ENCODE measurements at regions not wholly inside any gene's neighbourhood (a gene's known extent, or its start where the extent isn't known, plus 50 kb on each side); places are given as distances from the start of the nearest gene placed in this dataset.

DNA sequence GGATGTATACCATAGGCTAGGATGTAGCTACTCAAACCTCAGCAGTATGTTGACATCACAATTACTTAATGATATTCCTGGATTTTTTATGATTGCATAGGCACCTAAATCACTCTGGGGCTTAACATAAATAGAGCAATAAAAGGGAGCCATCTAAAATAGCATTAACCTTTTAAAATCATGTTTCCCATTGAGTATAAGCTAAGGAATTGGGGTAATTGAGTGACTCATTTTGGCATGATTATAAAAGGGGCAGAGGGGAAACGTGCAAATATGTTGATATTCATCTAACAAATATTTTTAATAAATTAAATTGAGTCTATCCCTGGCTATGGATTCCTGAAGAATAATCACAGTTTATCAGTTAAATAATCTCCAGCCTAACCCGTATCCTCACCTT is 74.0 kb upstream of the ADGRF1 start:
- Histone ChIP-seq H3K9me3 (ENCODE audit: control insufficient read depth, low read length) (no peaks in the 10 kb centered on the region), H3K27me3 (ENCODE audit: control insufficient read depth, insufficient read depth) (no peaks in the 10 kb centered on the region), H3K27ac (ENCODE audit: low read length) (no peak overlapping the region), H3K4me3 (ENCODE audit: low read length) (no peak overlapping the region), H3K4me1 (ENCODE audit: control insufficient read depth, insufficient read depth, low read length) (no peaks in the 10 kb centered on the region)
- DNase-seq: no peak
- 88% methylated on average over 2 of the region's 2 CpGs for WGBS
- no peak for ATAC-seq
- intact Hi-C loops (cut with DNase I): no loop called here

DNA sequence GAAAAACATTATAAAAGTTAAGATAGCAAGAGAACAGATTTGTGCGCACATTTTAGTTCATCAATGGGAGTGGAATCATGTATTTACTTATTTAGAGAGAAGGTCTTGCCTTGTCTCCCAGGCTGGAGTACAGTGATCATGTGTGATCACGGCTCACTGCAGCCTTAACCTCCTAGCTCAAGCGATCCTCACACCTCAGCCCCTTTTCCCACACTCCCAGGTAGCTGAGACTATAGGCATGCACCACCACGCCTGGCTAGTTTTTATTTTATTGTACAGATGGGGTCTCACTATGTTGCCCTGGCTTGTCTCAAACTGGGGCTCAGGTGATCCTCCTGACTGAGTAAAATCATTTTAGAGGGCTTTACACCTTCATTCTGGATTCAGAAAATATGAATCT is 72.3 kb upstream of the ADGRF1 start:
- Histone ChIP-seq H3K27me3 (ENCODE audit: control insufficient read depth, insufficient read depth) (no peaks in the 10 kb centered on the region), H3K27ac (ENCODE audit: low read length) (no peak overlapping the region), H3K4me1 (ENCODE audit: control insufficient read depth, insufficient read depth, low read length) (no peaks in the 10 kb centered on the region), H3K4me3 (ENCODE audit: low read length) (no peak overlapping the region), H3K9me3 (ENCODE audit: control insufficient read depth, low read length) (no peaks in the 10 kb centered on the region)
- intact Hi-C loops (cut with DNase I): no loop called here
- no peak for ATAC-seq
- no peak for DNase-seq
- WGBS: 93% methylated on average over 4 of the region's 4 CpGs

DNA sequence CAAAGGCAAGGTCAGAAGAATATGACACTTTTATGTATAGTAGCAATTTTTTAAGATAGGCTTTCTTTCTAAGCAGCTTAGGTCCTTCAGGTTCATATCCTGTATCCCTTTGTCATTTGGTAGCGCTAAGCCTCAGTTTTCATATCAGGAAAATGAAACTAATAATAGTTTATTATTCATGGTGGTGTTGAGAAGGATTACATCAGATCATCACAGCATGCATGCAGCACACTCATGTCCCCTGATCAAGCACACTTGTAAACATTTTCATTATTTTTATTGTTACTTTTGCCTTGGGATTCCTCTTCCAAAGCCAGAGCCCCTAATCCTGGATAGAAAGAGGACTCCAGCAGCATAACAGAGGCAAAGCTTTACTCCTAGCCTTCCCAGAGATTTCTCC is 70.2 kb upstream of the ADGRF1 start:
- intact Hi-C loops (cut with DNase I): no loop called here

DNA sequence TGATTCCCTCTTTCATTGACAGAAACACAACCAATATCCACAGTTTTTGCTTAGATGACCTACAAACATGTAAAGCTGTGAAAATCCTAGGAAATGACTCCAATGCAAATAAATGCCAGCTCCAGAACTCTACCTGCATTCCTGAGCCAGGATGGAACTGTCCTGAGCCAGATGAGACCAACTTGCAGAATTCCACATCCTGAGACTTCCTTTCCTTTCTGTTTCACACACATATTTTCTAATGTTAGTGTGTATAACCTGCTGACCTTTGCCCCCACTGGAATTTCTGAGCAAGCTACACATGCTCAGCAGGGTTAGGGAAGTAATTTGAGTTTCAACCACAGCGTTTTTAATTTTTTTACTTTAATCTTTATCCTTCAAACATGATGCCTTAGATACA is 69.6 kb upstream of the ADGRF1 start:
- DNase-seq (no peak), ATAC-seq (no peak)
- Histone ChIP-seq H3K27me3 (ENCODE audit: control insufficient read depth, insufficient read depth) (no peaks in the 10 kb centered on the region), H3K4me1 (ENCODE audit: control insufficient read depth, insufficient read depth, low read length) (no peaks in the 10 kb centered on the region), H3K9me3 (ENCODE audit: control insufficient read depth, low read length) (no peaks in the 10 kb centered on the region), H3K27ac (ENCODE audit: low read length) (no peak overlapping the region), H3K4me3 (ENCODE audit: low read length) (no peak overlapping the region)
- 61% methylated on average over 1 of the region's 1 CpG for WGBS
- intact Hi-C loops (cut with DNase I): no loop called here

More for the DNA sequence above, 70.2 kb upstream of the ADGRF1 start:
- no peak for ATAC-seq
- no peak overlapping the region for H3K27ac ChIP-seq (ENCODE audit: low read length)
- 97% methylated on average over 1 of the region's 1 CpG for WGBS
- H3K9me3 ChIP-seq (ENCODE audit: control insufficient read depth, low read length): no peaks in the 10 kb centered on the region
- H3K4me3 ChIP-seq (ENCODE audit: low read length): no peak overlapping the region
- no peaks in the 10 kb centered on the region for H3K27me3 ChIP-seq (ENCODE audit: control insufficient read depth, insufficient read depth)
- no peak for DNase-seq
- no peaks in the 10 kb centered on the region for H3K4me1 ChIP-seq (ENCODE audit: control insufficient read depth, insufficient read depth, low read length)

DNA sequence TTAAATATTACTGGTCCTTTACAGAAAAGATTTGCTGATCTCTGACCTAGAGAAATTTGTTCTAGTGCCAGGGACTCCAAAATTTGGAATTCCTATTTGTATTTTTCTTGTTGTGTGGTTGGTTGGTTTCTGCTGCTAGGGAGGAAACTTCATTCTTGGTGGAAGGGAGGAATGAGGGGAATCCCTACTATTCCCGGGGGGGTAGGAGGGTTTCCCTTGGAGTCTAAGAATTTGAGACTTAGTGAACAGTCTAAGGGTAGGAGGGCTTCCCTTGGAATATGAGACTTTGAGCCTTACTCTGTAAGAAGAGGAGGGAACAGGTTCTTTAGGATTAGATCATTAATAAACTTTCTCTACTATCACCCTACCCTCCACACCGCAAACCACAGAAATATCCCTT is 67.1 kb upstream of the ADGRF1 start:
- no peak for ATAC-seq
- WGBS: 56% methylated on average over 2 of the region's 2 CpGs
- no peak overlapping the region for H3K27ac ChIP-seq (ENCODE audit: low read length)
- intact Hi-C loops (cut with DNase I): no loop called here
- no peaks in the 10 kb centered on the region for H3K4me1 ChIP-seq (ENCODE audit: control insufficient read depth, insufficient read depth, low read length)
- no peaks in the 10 kb centered on the region for H3K27me3 ChIP-seq (ENCODE audit: control insufficient read depth, insufficient read depth)
- no peak for DNase-seq
- no peak overlapping the region for H3K4me3 ChIP-seq (ENCODE audit: low read length)
- H3K9me3 ChIP-seq (ENCODE audit: control insufficient read depth, low read length): no peaks in the 10 kb centered on the region

DNA sequence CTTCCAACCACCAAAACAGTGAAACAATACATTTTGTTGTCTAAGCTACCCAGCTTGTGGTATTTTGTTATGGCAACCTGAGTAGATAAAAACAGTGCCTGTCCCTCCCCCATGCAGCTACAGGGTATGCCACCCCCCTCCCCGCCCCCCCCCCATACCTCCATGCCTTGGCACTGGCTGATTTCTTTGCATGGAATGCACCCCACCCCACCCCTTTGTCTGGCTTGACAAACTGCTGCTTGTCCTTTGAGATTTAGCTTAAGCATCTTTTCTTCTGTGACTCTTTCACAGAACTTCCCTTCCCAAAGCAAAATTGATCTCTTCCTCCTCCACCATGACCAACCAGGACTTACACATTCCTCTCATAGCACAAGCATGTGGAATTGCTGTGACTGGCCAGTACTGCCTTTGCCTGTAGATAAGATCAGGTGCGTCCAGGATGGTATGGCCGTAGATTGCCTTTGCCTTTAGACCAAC is 64.6 kb upstream of the ADGRF1 start:
- intact Hi-C loops (cut with DNase I): no loop called here
- H3K27ac ChIP-seq (ENCODE audit: low read length): no peak overlapping the region
- H3K27me3 ChIP-seq (ENCODE audit: control insufficient read depth, insufficient read depth): no peaks in the 10 kb centered on the region
- DNase-seq (no peak), ATAC-seq (no peak)
- no peaks in the 10 kb centered on the region for H3K9me3 ChIP-seq (ENCODE audit: control insufficient read depth, low read length)
- no peaks in the 10 kb centered on the region for H3K4me1 ChIP-seq (ENCODE audit: control insufficient read depth, insufficient read depth, low read length)
- 86% methylated on average over 3 of the region's 3 CpGs for WGBS
- no peak overlapping the region for H3K4me3 ChIP-seq (ENCODE audit: low read length)

DNA sequence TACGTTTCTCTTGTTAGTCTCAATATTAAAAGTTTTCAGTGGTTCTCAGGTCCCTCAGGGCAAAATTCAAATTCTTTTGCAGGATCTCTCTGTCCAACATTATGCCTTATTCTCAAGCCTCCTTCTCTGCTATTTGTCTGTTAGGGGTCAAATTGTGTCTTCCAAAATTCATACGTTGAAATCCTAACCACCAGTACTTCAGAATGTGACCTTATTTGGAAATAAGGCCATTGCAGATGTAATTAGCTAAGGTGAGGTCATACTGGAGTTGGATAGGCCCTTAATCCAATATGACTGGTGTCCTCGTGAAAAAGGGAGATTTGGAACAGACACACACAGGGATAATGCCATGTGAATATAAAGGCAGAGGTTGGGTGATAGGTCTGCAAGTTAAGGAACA is 64.1 kb upstream of the ADGRF1 start:
- H3K27ac ChIP-seq (ENCODE audit: low read length): no peak overlapping the region
- intact Hi-C loops (cut with DNase I): no loop called here
- WGBS: 44% methylated on average over 3 of the region's 3 CpGs
- no peaks in the 10 kb centered on the region for H3K4me1 ChIP-seq (ENCODE audit: control insufficient read depth, insufficient read depth, low read length)
- no peak for DNase-seq
- ATAC-seq: no peak
- no peak overlapping the region for H3K4me3 ChIP-seq (ENCODE audit: low read length)
- no peaks in the 10 kb centered on the region for H3K27me3 ChIP-seq (ENCODE audit: control insufficient read depth, insufficient read depth)
- no peaks in the 10 kb centered on the region for H3K9me3 ChIP-seq (ENCODE audit: control insufficient read depth, low read length)

DNA sequence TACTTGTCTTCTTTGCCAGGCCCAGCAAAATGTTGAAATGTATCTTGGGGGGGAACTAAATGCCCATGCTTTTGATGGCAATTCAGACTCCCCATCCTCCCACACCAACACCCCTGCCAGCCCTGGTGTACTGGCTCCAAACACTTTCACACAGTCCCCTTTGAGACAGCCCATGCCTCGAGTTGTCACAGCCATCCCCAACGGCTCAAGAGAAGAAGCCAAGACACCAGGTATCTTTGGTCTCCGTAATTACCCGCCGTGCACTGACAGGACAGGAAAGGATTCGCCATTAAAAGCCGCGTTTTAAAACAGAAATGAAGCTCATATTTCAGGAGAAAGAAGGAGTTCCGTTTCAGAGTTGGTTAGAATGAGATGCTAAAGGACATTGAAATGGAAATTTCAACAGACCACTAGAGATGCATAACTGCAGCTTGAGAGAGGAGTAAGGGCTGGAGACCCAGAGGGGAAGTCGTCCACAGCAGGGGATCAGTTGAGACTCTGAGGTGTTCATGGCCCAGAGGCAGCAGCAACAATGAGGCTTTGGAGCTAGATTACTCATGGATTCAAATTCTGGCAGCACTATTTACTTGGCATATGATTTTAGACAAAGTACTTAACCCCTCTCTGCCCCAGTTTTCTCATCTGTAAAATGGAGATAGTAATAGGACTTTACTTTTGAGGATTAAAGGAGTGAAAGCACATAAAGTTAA is 63.5 kb upstream of the ADGRF1 start:
- DNase-seq (no peak), ATAC-seq (no peak)
- 84% methylated on average over 10 of the region's 10 CpGs for WGBS
- H3K9me3 ChIP-seq (ENCODE audit: control insufficient read depth, low read length): no peaks in the 10 kb centered on the region
- intact Hi-C loops (cut with DNase I): no loop called here
- no peaks in the 10 kb centered on the region for H3K27me3 ChIP-seq (ENCODE audit: control insufficient read depth, insufficient read depth)
- no peaks in the 10 kb centered on the region for H3K4me1 ChIP-seq (ENCODE audit: control insufficient read depth, insufficient read depth, low read length)
- H3K27ac ChIP-seq (ENCODE audit: low read length): no peak overlapping the region
- H3K4me3 ChIP-seq (ENCODE audit: low read length): no peak overlapping the region

DNA sequence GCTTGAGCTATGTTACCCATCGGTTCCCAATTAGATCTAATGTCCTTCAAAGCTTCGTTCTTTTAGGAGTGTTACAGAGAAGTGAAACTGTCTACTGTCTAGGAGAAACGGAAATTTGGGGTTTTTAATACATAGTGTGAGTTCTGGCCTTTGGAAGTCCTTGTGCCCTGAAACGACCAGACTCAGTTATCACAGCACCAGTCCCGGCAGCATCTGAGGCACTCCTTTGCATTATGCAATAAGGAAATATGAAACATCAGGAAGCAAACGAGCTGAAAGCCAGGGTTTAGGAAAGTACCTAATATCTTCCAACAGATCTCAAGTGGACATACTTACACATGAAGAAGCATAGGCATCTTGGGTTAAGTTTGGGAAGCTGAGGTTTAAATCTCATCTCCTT is 61.8 kb upstream of the ADGRF1 start:
- Histone ChIP-seq H3K27ac (ENCODE audit: low read length) (no peak overlapping the region), H3K4me1 (ENCODE audit: control insufficient read depth, insufficient read depth, low read length) (no peaks in the 10 kb centered on the region), H3K4me3 (ENCODE audit: low read length) (no peak overlapping the region), H3K9me3 (ENCODE audit: control insufficient read depth, low read length) (no peaks in the 10 kb centered on the region), H3K27me3 (ENCODE audit: control insufficient read depth, insufficient read depth) (no peaks in the 10 kb centered on the region)
- peak; percentile 29 to 71 for ATAC-seq
- intact Hi-C loops (cut with DNase I): no loop called here
- 65% methylated on average over 6 of the region's 6 CpGs for WGBS
- peak in 1 of 3 donors; percentile 53 for DNase-seq

DNA sequence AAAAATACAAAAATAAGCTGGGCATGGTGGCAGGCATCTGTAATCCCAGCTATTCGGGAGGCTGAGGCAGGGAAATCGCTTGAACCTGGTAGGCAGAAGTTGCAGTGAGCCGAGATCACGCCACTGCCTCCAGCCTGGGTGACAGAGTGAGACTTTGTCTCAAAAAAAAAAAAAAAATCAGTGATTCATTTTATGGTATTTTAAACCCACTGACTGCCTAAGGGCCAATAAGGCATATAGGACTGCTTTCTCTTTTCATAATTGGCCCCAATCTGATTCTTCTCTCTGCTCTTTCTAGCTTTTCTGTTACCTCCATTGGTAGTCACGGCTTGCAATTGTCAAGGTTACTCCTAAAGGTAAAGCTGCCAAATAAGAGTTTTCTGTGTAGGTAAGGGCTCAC is 60.2 kb upstream of the ADGRF1 start:
- Histone ChIP-seq H3K4me1 (ENCODE audit: control insufficient read depth, insufficient read depth, low read length) (no peaks in the 10 kb centered on the region), H3K27ac (ENCODE audit: low read length) (no peak overlapping the region), H3K27me3 (ENCODE audit: control insufficient read depth, insufficient read depth) (no peaks in the 10 kb centered on the region), H3K9me3 (ENCODE audit: control insufficient read depth, low read length) (no peaks in the 10 kb centered on the region), H3K4me3 (ENCODE audit: low read length) (no peak overlapping the region)
- DNase-seq (no peak), ATAC-seq (no peak)
- 95% methylated on average over 5 of the region's 5 CpGs for WGBS
- intact Hi-C loops (cut with DNase I): no loop called here

DNA sequence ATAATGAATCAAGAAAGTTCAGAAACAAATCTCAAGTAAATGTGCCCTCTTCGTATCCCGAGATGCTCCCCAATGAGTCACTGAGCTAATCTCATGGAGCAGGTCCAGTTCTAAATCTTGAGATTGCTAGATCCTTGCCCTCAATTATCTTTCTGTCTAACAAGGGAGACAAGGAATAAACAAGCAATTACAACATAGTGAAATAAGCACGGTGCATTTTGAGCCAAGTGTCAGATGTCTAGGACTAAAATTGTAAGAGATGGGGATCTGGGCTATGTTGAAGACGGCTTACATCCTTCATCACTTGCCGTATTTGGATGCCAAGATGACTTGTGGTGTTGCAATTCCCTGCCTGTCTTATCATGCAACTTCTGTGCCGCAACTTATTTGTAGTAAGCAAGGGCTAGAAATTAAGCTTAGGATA is 56.5 kb upstream of the ADGRF1 start:
- 34% methylated on average over 6 of the region's 6 CpGs for WGBS
- intact Hi-C loops (cut with DNase I): loop anchor here in 3 of 4 donors (2.0 to 5.0 kb wide), 3 partner anchors 139 to 210 kb away; partner anchors contain the start of gene TNFRSF21 (in 3 of the 3)
- H3K4me3 ChIP-seq (ENCODE audit: low read length): no peak overlapping the region
- peak in 2 of 3 donors; percentile 32 to 52 for DNase-seq
- no peaks in the 10 kb centered on the region for H3K4me1 ChIP-seq (ENCODE audit: control insufficient read depth, insufficient read depth, low read length)
- peak; percentile 81 to 91 for ATAC-seq
- H3K27ac ChIP-seq (ENCODE audit: low read length): no peak overlapping the region
- no peaks in the 10 kb centered on the region for H3K9me3 ChIP-seq (ENCODE audit: control insufficient read depth, low read length)
- no peaks in the 10 kb centered on the region for H3K27me3 ChIP-seq (ENCODE audit: control insufficient read depth, insufficient read depth)
